Right lobe of liver (tissue), 4 donors: ENCODE measurements at regions not wholly inside any gene's neighbourhood (a gene's known extent, or its start where the extent isn't known, plus 50 kb on each side); places are given as distances from the start of the nearest gene placed in this dataset.
"Not testable (repeated sequence)": the region's sequence is repeated elsewhere in the genome, so short reads cannot be mapped to it uniquely, and the experiment has no call there.

ENCODE experiments used
- CTCF ChIP-seq, 4 donors: fragments of 200-600 bp in 3 of 4; fragments of 450-650 bp in 1 of 4; IDR thresholded peaks; one replicate each; pipeline versions ENCODE4 v1.5.1 to v1.8.0; 2016 to 2022; ENCODE audit warnings: antibody characterized with exemption in 4 of 4, mild to moderate bottlenecking in 2 of 4
- POLR2A ChIP-seq: fragments of 450-650 bp; IDR thresholded peaks from one replicate; pipeline ENCODE4 v1.6.1; 2017; ENCODE audit warnings: antibody characterized with exemption, mild to moderate bottlenecking
- donor health status: DM: no; HTN: no; CAD: no.
- donor health status: DM: no; HTN: no; CAD: no.
- donor health status: DM: no; HTN: yes; CAD: no.

- TF ChIP-seq CTCF (IDR thresholded peaks at IDR 0.05); POLR2A: not testable (repeated sequence)
These were observed 165.4 kb downstream of the CRPPA start for GRCh38 chr7:16255952-16256351.
